HepG2 (cell line): ENCODE measurements at regions not wholly inside any gene's neighbourhood (a gene's known extent, or its start where the extent isn't known, plus 50 kb on each side); places are given as distances from the start of the nearest gene placed in this dataset.

Experiments
- ATAC-seq: fragments of 200-7000 bp; cut with Tn5 transposase; 3 replicates; pipeline ENCODE4 v1.9.1; 2020; ENCODE audit warnings: mild to moderate bottlenecking, moderate library complexity
- BruUV-seq: library from RNA; stranded (reverse); fragments of 400-500 nt; replicated peaks from 2 replicates; lab custom pipeline; 2021; lab: Mats Ljungman, UMichigan
- CTCF ChIA-PET: fragments of 300-600 bp; formaldehyde crosslinking; extraction: SDS; loops from one replicate; lab custom pipeline; 2021; ENCODE audit warnings: low total read pairs, inconsistent platforms, low intra/inter-chr PET ratio; lab: Yijun Ruan, JAX
- POLR2A ChIA-PET: fragments of 350-600 bp; sonication (Branson Sonifier 250); formaldehyde crosslinking; loops from one replicate; lab custom pipeline; 2020; ENCODE audit warnings: antibody characterized with exemption, inconsistent platforms; lab: Yijun Ruan, JAX
- DNase-seq: peaks from one replicate; pipeline ENCODE4 v3.0.0-alpha.2; 2015; ENCODE audit warnings: low spot score
- FAIRE-seq: peaks from 3 replicates; lab custom pipeline; 2011; peaks lifted over from hg19 to GRCh38; lab: Jason Lieb, UNC
- H2AFZ ChIP-seq: one replicate; pipeline ENCODE4 v1.6.1; 2011; ENCODE audit warnings: low read length, inconsistent platforms
- H3K27ac ChIP-seq: fragments of 300-600 bp; 3 replicates; pipeline ENCODE4 v1.8.0; 2011; ENCODE audit warnings: mixed run types, mild to moderate bottlenecking, mixed read lengths, low read length, inconsistent platforms; ENCODE audit not compliant: insufficient read depth; ENCODE audit errors: extremely low read length
- H3K27me3 ChIP-seq, 2 experiments: fragments of 200-600 bp in 1 of 2; 2 replicates in 1 of 2; 3 replicates in 1 of 2; pipeline versions ENCODE4 v1.6.0 to v1.8.0; 2011; ENCODE audit warnings: low read length in 2 of 2, mild to moderate bottlenecking in 2 of 2, moderate library complexity in 2 of 2, inconsistent platforms in 1 of 2; ENCODE audit not compliant: insufficient read depth in 2 of 2, control insufficient read depth in 1 of 2
- H3K36me3 ChIP-seq, 2 experiments: fragments of 200-600 bp in 1 of 2; replicated peaks in 1 of 2; 2 replicates in 1 of 2; 3 replicates in 1 of 2; pipeline versions ENCODE4 v1.5.1 to v1.8.0; 2011; ENCODE audit warnings: low read length in 2 of 2, inconsistent platforms in 1 of 2; ENCODE audit not compliant: insufficient read depth in 2 of 2, control insufficient read depth in 1 of 2
- H3K4me1 ChIP-seq: 2 replicates; pipeline ENCODE4 v1.5.1; 2012; ENCODE audit warnings: low read length, inconsistent platforms; ENCODE audit not compliant: insufficient read depth
- H3K4me2 ChIP-seq: 2 replicates; pipeline ENCODE4 v1.6.0; 2011; ENCODE audit warnings: low read depth, low read length, inconsistent platforms
- H3K4me3 ChIP-seq, 3 experiments: fragments of 200-600 bp in 1 of 3; sonication (generic), shearing (Covaris generic) in 1 of 3; replicated peaks in 1 of 3; 2 replicates each; pipeline ENCODE4 v1.5.1; 2011 to 2016; ENCODE audit warnings: low read length in 3 of 3, inconsistent platforms in 2 of 3, low read depth in 2 of 3, mild to moderate bottlenecking in 2 of 3, control low read depth in 1 of 3, mixed read lengths in 1 of 3; ENCODE audit not compliant: insufficient read depth in 1 of 3
- H3K79me2 ChIP-seq: one replicate; pipeline ENCODE4 v1.6.1; 2011; ENCODE audit warnings: low read length, inconsistent platforms; ENCODE audit not compliant: insufficient read depth
- H3K9ac ChIP-seq: 2 replicates; pipeline ENCODE4 v1.6.0; 2011; ENCODE audit warnings: mild to moderate bottlenecking, low read depth, low read length, inconsistent platforms; ENCODE audit not compliant: insufficient read depth
- H3K9me3 ChIP-seq: 2 replicates; pipeline ENCODE4 v1.5.1; 2012; ENCODE audit warnings: mild to moderate bottlenecking, low read length
- H4K20me1 ChIP-seq: 2 replicates; pipeline ENCODE4 v1.6.0; 2011; ENCODE audit warnings: inconsistent platforms, mild to moderate bottlenecking, low read length, moderate library complexity; ENCODE audit not compliant: insufficient read depth
- CEBPB ChIP-seq: IDR thresholded peaks from 2 replicates; pipeline ENCODE4 v1.6.1; 2011; ENCODE audit warnings: low read depth, low read length, improper control_type of control experiment, borderline replicate concordance
- ELF3 ChIP-seq: IDR thresholded peaks from 2 replicates; pipeline ENCODE4 v1.6.1; 2016; ENCODE audit warnings: missing genetic modification reagents, missing compliant biosample characterization
- KDM4B ChIP-seq: sonication (generic); formaldehyde crosslinking; IDR thresholded peaks from 2 replicates; pipeline ENCODE4 v1.4.0; 2020; ENCODE audit warnings: missing genetic modification reagents
- MED8 ChIP-seq: sonication (generic); formaldehyde crosslinking; IDR thresholded peaks from 2 replicates; pipeline ENCODE4 v1.8.1; 2023; ENCODE audit warnings: mild to moderate bottlenecking, missing genetic modification reagents; ENCODE audit not compliant: insufficient replicate concordance
- NR3C1 ChIP-seq: sonication (generic); formaldehyde crosslinking; IDR thresholded peaks from 2 replicates; pipeline ENCODE4 v1.4.0; 2020; ENCODE audit warnings: missing genetic modification reagents
- PAF1 ChIP-seq: IDR thresholded peaks from 2 replicates; pipeline ENCODE4 v1.6.1; 2016; ENCODE audit warnings: missing genetic modification reagents, missing compliant biosample characterization
- REPIN1 ChIP-seq: sonication (generic); formaldehyde crosslinking; IDR thresholded peaks from 2 replicates; pipeline ENCODE4 v1.8.0; 2022; ENCODE audit warnings: missing genetic modification reagents, low read depth, mild to moderate bottlenecking, borderline replicate concordance
- REXO4 ChIP-seq: sonication (generic); formaldehyde crosslinking; IDR thresholded peaks from 2 replicates; pipeline ENCODE4 v1.8.0; 2022; ENCODE audit warnings: missing genetic modification reagents, mild to moderate bottlenecking, borderline replicate concordance
- SP4 ChIP-seq: sonication (generic); formaldehyde crosslinking; IDR thresholded peaks from 2 replicates; pipeline ENCODE4 v1.8.1; 2023; ENCODE audit warnings: mild to moderate bottlenecking, missing genetic modification reagents
- SRSF1 ChIP-seq: fragments of 200-400 bp; formaldehyde crosslinking; optimal IDR thresholded peaks from 2 replicates; pipeline ENCODE3; 2017; ENCODE audit warnings: mild to moderate bottlenecking, low read depth, low read length, moderate library complexity
- SRY ChIP-seq: sonication (generic); formaldehyde crosslinking; IDR thresholded peaks from 2 replicates; pipeline ENCODE4 v1.8.0; 2022; ENCODE audit warnings: mild to moderate bottlenecking, missing genetic modification reagents
- STAG1 ChIP-seq: sonication (generic); formaldehyde crosslinking; IDR thresholded peaks from 2 replicates; pipeline ENCODE4 v1.4.0; 2020; ENCODE audit warnings: missing genetic modification reagents
- XBP1 ChIP-seq: sonication (generic); formaldehyde crosslinking; IDR thresholded peaks from 2 replicates; pipeline ENCODE4 v1.5.0; 2020; ENCODE audit warnings: missing genetic modification reagents
- ZNF510 ChIP-seq: sonication (generic); formaldehyde crosslinking; IDR thresholded peaks from 2 replicates; pipeline ENCODE4 v1.4.0; 2020; ENCODE audit warnings: low read depth, mild to moderate bottlenecking, missing genetic modification reagents
- ZNF768 ChIP-seq: sonication (generic); formaldehyde crosslinking; IDR thresholded peaks from 2 replicates; pipeline ENCODE4 v1.4.0; 2020; ENCODE audit warnings: missing genetic modification reagents
- in situ Hi-C: cut with HindIII; loops from 2 replicates; pipeline ENCODE4 v1.10.0; 2017; ENCODE audit warnings: low pct_unique_long_range_greater_than_20kb; ENCODE audit not compliant: extremely low pct_ligation_motif_present
- intact Hi-C: fragments of 100-400 bp; cut with micrococcal nuclease; formaldehyde crosslinking; loops from one replicate; pipeline ENCODE4 v1.10.0; 2022; ENCODE audit not compliant: unreplicated experiment
- TF ChIP-seq, protein P1 (sequence below): sonication (generic); formaldehyde crosslinking; IDR thresholded peaks from 2 replicates; pipeline ENCODE4 v1.4.0; 2020; ENCODE audit warnings: missing genetic modification reagents
- TF ChIP-seq, protein P2 (sequence below): sonication (generic); formaldehyde crosslinking; IDR thresholded peaks from 2 replicates; pipeline ENCODE4 v1.5.1; 2020; ENCODE audit warnings: mild to moderate bottlenecking, missing genetic modification reagents, moderate library complexity
- TF ChIP-seq, protein P3 (sequence below): sonication (generic); formaldehyde crosslinking; IDR thresholded peaks from 2 replicates; pipeline ENCODE4 v1.4.0; 2020; ENCODE audit warnings: mild to moderate bottlenecking, missing genetic modification reagents

DNA sequence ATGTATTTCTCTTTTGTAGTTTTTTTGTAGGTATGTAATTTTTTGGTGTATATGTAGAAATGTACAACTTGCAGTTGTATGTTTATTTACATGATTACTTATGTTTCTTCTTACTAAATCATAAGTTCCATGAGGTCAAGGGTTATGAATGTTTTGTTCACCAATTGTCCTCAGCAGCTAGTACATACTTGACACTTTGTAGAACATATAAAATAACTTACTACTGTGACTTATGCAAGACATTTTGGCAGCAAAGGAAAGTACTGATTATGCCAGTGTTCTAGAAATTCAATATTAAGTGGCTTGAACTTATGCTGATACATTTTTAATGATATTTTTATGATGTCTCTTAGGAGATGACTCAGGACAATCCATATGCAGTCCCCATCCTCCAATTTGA is 209.6 kb downstream of the DKK1 start:
- no peaks in the 10 kb centered on the region for H3K9me3 ChIP-seq
- H3K27me3 ChIP-seq = no peaks in the 10 kb centered on the region
- no peak overlapping the region for H3K4me2 ChIP-seq
- TF ChIP-seq, protein P1, sequence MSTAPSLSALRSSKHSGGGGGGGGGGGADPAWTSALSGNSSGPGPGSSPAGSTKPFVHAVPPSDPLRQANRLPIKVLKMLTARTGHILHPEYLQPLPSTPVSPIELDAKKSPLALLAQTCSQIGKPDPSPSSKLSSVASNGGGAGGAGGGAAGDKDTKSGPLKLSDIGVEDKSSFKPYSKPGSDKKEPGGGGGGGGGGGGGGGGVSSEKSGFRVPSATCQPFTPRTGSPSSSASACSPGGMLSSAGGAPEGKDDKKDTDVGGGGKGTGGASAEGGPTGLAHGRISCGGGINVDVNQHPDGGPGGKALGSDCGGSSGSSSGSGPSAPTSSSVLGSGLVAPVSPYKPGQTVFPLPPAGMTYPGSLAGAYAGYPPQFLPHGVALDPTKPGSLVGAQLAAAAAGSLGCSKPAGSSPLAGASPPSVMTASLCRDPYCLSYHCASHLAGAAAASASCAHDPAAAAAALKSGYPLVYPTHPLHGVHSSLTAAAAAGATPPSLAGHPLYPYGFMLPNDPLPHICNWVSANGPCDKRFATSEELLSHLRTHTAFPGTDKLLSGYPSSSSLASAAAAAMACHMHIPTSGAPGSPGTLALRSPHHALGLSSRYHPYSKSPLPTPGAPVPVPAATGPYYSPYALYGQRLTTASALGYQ (CRISPR knock-in tag) = no peak
- TF ChIP-seq ELF3 (CRISPR knock-in tag) (no peak), ZNF768 (CRISPR knock-in tag) (no peak), ZNF510 (CRISPR knock-in tag) (no peak), NR3C1 (no peak), SRY (CRISPR knock-in tag) (no peak), XBP1 (CRISPR knock-in tag) (no peak), STAG1 (CRISPR knock-in tag) (no peak), CEBPB (no peak), REXO4 (no peak), PAF1 (CRISPR knock-in tag) (no peak), REPIN1 (CRISPR knock-in tag) (no peak), SRSF1 (no peak), SP4 (CRISPR knock-in tag) (no peak), MED8 (CRISPR knock-in tag) (no peak), KDM4B (CRISPR knock-in tag) (no peak)
- TF ChIP-seq, protein P2, sequence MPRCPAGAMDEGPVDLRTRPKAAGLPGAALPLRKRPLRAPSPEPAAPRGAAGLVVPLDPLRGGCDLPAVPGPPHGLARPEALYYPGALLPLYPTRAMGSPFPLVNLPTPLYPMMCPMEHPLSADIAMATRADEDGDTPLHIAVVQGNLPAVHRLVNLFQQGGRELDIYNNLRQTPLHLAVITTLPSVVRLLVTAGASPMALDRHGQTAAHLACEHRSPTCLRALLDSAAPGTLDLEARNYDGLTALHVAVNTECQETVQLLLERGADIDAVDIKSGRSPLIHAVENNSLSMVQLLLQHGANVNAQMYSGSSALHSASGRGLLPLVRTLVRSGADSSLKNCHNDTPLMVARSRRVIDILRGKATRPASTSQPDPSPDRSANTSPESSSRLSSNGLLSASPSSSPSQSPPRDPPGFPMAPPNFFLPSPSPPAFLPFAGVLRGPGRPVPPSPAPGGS (CRISPR knock-in tag) = no peak
- TF ChIP-seq, protein P3, sequence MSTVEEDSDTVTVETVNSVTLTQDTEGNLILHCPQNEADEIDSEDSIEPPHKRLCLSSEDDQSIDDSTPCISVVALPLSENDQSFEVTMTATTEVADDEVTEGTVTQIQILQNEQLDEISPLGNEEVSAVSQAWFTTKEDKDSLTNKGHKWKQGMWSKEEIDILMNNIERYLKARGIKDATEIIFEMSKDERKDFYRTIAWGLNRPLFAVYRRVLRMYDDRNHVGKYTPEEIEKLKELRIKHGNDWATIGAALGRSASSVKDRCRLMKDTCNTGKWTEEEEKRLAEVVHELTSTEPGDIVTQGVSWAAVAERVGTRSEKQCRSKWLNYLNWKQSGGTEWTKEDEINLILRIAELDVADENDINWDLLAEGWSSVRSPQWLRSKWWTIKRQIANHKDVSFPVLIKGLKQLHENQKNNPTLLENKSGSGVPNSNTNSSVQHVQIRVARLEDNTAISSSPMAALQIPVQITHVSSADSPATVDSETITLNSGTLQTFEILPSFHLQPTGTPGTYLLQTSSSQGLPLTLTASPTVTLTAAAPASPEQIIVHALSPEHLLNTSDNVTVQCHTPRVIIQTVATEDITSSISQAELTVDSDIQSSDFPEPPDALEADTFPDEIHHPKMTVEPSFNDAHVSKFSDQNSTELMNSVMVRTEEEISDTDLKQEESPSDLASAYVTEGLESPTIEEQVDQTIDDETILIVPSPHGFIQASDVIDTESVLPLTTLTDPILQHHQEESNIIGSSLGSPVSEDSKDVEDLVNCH (CRISPR knock-in tag) = no peak
- H2AFZ ChIP-seq = no peak overlapping the region
- H3K9ac ChIP-seq = no peak overlapping the region
- no peaks in the 10 kb centered on the region for H3K36me3 ChIP-seq
- ATAC-seq (no peak), DNase-seq (no peak), FAIRE-seq (no peak)
- ChIA-PET CTCF (no interaction called here), POLR2A (no interaction called here)
- H3K27ac ChIP-seq = no peak overlapping the region
- intact Hi-C loops (no loop called here), in situ Hi-C loops (no loop called here)
- H4K20me1 ChIP-seq = no peaks in the 10 kb centered on the region
- H3K79me2 ChIP-seq = no peaks in the 10 kb centered on the region
- no peak overlapping the region for H3K4me3 ChIP-seq
- no TSS peak for BruUV-seq
- H3K4me1 ChIP-seq = no peaks in the 10 kb centered on the region
